Naive thymus-derived CD8-positive, alpha-beta T cell (primary cell): ENCODE measurements at regions not wholly inside any gene's neighbourhood (a gene's known extent, or its start where the extent isn't known, plus 50 kb on each side); places are given as distances from the start of the nearest gene placed in this dataset.
"Not testable (repeated sequence)": the region's sequence is repeated elsewhere in the genome, so short reads cannot be mapped to it uniquely, and the experiment has no call there.

Experiments
- ATAC-seq, 2 donors: fragments of 150-1000 bp; cut with Tn5 transposase in 1 of 2; sonication (Bioruptor Pico), chemical (Tn5 transposase) in 1 of 2; 1 replicate in 1 of 2; 2 replicates in 1 of 2; pipeline ENCODE4 v1.10.0; 2021; ENCODE audit warnings: mild to moderate bottlenecking in 2 of 2, moderate library complexity in 2 of 2
- POLR2A ChIA-PET: fragments of 350-600 bp; sonication (Branson Sonifier 250); formaldehyde crosslinking; loops from one replicate; lab custom pipeline; 2021; ENCODE audit warnings: antibody characterized with exemption; lab: Charles Lee
- DNase-seq, 10 donors: peaks; one replicate each; pipeline versions ENCODE4 v3.0.0 to v3.0.0-alpha.2; 2020 to 2022
- H3K27ac Mint-ChIP-seq, 10 donors: one replicate each; pipeline ENCODE4 v1.8.0; 2020 to 2022; ENCODE audit warnings: mild to moderate bottlenecking in 10 of 10, mixed read lengths in 10 of 10, moderate library complexity in 4 of 10, inconsistent platforms in 1 of 10
- H3K27me3 Mint-ChIP-seq, 5 donors: one replicate each; pipeline ENCODE4 v1.8.0; 2021 to 2022; ENCODE audit warnings: mixed read lengths in 5 of 5
- H3K36me3 Mint-ChIP-seq, 3 donors: one replicate each; pipeline ENCODE4 v1.8.0; 2020 to 2022; ENCODE audit warnings: mixed read lengths in 3 of 3, mild to moderate bottlenecking in 2 of 3, inconsistent platforms in 1 of 3
- H3K4me1 Mint-ChIP-seq, 4 donors: one replicate each; pipeline ENCODE4 v1.8.0; 2021 to 2022; ENCODE audit warnings: mixed read lengths in 4 of 4
- H3K4me3 Mint-ChIP-seq, 10 donors: one replicate each; pipeline ENCODE4 v1.8.0; 2020 to 2022; ENCODE audit warnings: mild to moderate bottlenecking in 10 of 10, mixed read lengths in 10 of 10, moderate library complexity in 6 of 10, inconsistent platforms in 1 of 10
- H3K9me3 Mint-ChIP-seq, 9 donors: one replicate each; pipeline ENCODE4 v1.8.0; 2020 to 2022; ENCODE audit warnings: mixed read lengths in 9 of 9, mild to moderate bottlenecking in 3 of 9, inconsistent platforms in 1 of 9, moderate library complexity in 1 of 9

DNA sequence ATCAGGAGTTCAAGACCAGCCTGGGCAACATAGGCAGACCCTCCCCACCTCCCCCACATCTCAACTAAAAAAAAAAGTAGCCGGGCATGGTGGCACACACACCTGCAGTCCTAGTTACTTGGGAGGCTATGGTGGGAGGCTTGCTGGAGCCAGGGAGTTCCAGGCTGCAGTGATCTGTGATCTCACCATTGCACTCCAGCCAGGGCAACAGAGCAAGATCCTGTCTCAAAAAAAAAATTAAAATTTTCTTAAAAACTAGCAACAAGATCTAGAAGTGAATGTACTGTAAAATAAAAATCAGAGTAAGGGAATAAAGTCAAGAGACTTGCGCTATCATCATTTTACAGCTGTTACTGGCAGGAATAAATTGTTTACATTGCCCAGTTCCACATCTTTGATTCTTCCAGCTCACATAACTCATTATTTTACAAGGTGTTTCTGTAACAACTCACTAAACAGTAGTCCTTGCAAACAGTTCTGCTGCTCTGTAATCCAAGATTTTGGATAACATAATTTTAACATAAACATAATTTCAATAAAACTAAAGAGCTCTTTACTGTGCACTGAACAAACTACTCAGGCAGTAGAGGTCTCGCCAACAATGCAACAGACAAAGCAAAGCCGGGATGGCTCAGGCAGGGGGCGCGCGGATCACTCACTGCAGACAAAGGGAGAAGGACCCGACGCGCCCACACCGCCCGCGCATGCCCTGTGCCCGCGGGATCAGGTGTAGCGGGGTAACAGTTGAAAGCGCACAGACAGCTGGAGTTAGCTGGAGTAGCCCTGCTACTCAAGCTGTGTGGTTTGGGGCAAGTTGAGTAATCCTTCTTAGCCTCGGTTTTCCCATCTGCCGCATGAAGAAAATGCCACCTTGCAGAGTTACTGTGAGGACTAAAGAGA, 73.3 kb upstream of the NFE2L3 start:
- POLR2A ChIA-PET: interaction anchor here (0.7 to 2.3 kb wide), 4 partner anchors 10 to 287 kb away, joined by 3 to 20 read pairs (median 5); partner anchors contain the start of gene HNRNPA2B1
- Mint-ChIP-seq H3K27ac (peak overlapping the region in 2 of 10 donors; percentile 24 to 45), H3K4me3 (peak overlapping the region in 8 of 10 donors; percentile 22 to 58 (median 34)), H3K4me1 (peaks cover 0 to 10% (median 8%) of the 10 kb centered on the region in 4 donors), H3K36me3 (no peaks in the 10 kb centered on the region), H3K27me3 (peaks cover 3 to 36% (median 6%) of the 10 kb centered on the region in 5 donors), H3K9me3 (no peaks in the 10 kb centered on the region)
- ATAC-seq (peak; percentile 100), DNase-seq (peak; percentile 72 to 92 (median 82))

DNA sequence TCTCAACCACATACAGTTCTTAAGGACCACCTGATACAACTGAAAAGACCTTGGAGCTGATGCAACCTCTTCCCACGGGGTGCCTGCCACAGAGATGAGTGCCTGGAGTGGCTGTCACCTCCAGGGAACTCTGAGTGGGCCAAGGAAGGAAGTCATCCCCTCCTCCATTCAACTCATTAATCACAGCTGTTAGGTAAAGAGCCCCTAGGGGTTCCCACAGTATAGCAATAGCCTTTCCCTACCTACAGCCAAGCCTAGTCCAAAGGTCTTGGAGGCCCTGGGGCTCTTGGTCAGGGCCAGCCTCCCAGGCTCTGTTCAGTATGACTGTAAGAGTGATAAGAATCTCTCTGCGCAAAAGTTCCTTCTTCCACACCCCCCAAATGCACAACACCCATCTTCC, 70.4 kb upstream of the NFE2L3 start:
- H3K4me1 Mint-ChIP-seq: peaks cover 0 to 10% (median 8%) of the 10 kb centered on the region in 4 donors
- DNase-seq: no peak
- ATAC-seq: no peak
- peaks cover under 1 to 29% (median 5%) of the 10 kb centered on the region in 5 donors for H3K27me3 Mint-ChIP-seq
- H3K9me3 Mint-ChIP-seq: no peaks in the 10 kb centered on the region
- H3K36me3 Mint-ChIP-seq: no peaks in the 10 kb centered on the region
- POLR2A ChIA-PET: interaction anchor here (0.9 to 1.1 kb wide), 2 partner anchors 116 to 118 kb away, joined by 3 read pairs; no protein-coding TSS in a partner anchor
- H3K27ac Mint-ChIP-seq: no peak overlapping the region
- H3K4me3 Mint-ChIP-seq: no peak overlapping the region

DNA sequence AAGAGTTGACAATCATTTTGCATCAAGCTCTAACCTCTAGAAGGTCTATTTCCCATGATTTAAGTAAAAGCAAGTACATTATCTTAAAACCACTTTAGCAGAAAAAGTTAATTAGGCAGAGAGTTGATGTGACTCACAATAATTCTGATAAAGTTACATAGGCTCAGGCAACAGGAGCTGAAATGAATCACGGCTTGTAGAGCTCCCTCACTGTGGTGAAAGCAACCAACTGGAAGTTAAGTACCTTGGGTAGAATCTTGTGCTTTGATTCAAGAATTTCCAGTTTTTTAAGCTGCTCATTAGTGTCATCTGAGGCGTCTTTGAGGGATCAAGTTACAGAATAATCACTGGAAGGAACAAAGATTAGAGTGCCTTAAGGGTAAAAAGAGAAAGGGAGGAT, 68.9 kb upstream of the NFE2L3 start:
- no peak overlapping the region for H3K4me3 Mint-ChIP-seq
- H3K27ac Mint-ChIP-seq: no peak overlapping the region
- no peaks in the 10 kb centered on the region for H3K36me3 Mint-ChIP-seq
- ATAC-seq (no peak), DNase-seq (no peak)
- POLR2A ChIA-PET: no interaction called here
- peaks cover 0 to 29% (median 5%) of the 10 kb centered on the region in 5 donors for H3K27me3 Mint-ChIP-seq
- H3K9me3 Mint-ChIP-seq: no peaks in the 10 kb centered on the region
- H3K4me1 Mint-ChIP-seq: peaks cover 0 to 10% (median 8%) of the 10 kb centered on the region in 4 donors

DNA sequence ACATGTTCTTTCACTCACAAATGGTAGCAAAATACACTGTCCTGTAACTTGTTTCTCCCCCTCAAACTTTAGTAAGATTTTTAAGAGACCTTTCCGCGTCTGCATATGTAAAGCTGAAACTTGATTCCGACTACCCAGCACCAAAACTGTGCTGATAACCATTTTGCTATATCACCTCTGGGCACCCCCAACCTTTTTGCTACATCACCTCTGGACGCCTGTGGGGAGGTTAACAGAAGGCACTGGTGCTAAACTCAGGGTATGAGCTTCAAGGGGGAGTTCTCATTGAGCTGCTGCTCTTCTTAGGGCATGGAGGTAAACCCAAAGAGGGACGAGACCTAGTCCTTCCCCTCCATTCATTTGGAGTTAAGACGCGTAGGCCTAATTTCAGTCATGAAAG, 67.6 kb upstream of the NFE2L3 start:
- no peak overlapping the region for H3K27ac Mint-ChIP-seq
- peaks cover 0 to 20% (median 4%) of the 10 kb centered on the region in 5 donors for H3K27me3 Mint-ChIP-seq
- no peak for DNase-seq
- POLR2A ChIA-PET: no interaction called here
- ATAC-seq: no peak
- peaks cover 0 to 2% (median 1%) of the 10 kb centered on the region in 4 donors for H3K4me1 Mint-ChIP-seq
- no peak overlapping the region for H3K4me3 Mint-ChIP-seq
- H3K36me3 Mint-ChIP-seq: no peaks in the 10 kb centered on the region
- no peaks in the 10 kb centered on the region for H3K9me3 Mint-ChIP-seq

DNA sequence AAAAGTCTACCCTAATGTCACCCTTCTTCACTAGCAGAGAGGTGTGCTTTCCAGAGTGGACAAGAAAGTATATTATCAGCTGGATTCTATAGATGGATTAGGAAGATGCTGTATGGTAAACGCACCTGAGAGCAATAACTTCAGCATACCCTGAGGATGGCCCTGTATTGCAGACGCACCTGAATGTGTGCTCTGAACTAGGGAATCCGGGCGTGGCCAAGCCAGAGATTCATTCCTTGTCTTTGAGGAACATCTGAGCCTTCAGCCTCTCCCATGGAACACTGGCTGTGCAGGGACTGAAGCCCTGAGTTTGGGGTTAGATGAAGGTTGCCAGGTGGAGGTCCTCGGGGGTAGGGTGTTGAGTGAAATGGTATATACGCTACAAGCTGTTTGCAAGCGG, 66.2 kb upstream of the NFE2L3 start:
- Mint-ChIP-seq H3K27ac (no peak overlapping the region), H3K9me3 (no peaks in the 10 kb centered on the region), H3K36me3 (no peaks in the 10 kb centered on the region), H3K4me3 (no peak overlapping the region), H3K27me3 (peaks cover 0 to 12% (median 3%) of the 10 kb centered on the region in 5 donors), H3K4me1 (peaks cover under 1 to 8% (median 2%) of the 10 kb centered on the region in 4 donors)
- DNase-seq (no peak), ATAC-seq (no peak)
- POLR2A ChIA-PET: interaction anchor here (0.7 kb wide), 1 partner anchor 111 kb away, joined by 4 read pairs; no protein-coding TSS in a partner anchor

DNA sequence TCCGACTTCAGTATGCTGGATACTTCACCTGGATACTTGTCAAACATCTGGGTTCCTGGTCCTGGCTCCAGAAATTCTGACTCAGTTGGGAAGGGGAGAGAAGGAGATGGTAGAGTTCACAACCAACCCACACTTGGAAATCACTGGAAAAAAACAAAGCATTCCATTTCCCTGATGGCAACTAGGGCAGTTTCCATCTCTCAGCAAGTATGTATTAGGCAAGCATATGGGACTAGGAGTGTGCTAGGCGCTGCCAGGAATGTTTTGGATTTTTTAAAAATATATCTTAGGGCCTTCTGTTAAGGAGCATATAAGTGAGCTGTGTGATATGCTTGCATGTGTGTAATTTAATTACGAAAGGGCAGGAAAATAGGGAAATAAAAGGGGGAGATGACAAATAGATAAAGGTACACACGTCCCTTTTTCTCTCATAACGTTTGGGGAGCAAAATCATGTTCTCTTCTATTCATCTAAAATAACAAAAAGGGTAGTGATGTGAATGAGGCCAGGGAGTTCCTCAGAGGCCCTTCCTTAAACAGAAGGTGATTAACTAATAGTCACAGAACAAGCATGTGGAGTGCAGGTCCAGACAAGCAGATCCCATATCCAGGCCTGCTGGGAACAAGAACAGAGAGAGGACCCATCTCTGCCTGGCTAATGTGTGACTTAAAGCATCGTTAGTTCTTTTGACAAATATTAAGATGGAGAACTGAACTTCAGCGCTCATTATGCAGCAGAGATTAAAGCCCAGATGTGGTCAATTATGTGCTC, 64.5 kb upstream of the NFE2L3 start:
- DNase-seq: no peak
- H3K27ac Mint-ChIP-seq: no peak overlapping the region

DNA sequence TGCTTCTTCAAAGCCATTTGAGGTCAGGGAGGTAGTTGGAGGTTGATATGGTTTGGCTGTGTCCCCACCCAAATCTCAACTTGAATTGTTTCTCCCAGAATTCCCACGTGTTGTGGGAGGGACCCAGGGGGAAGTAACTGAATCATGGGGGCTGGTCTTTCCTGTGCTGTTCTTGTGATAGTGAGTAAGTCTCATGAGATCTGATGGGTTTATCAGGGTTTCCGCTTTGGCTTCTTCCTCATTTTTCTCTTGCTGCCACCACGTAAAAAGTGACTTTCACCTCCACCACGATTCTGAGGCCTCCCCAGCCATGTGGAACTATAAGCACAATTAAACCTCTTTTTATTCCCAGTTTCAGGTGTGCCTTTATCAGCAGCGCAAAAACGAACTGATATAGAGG, 62.5 kb upstream of the NFE2L3 start:
- DNase-seq, H3K27me3 Mint-ChIP-seq, H3K4me3 Mint-ChIP-seq, H3K9me3 Mint-ChIP-seq, H3K36me3 Mint-ChIP-seq, ATAC-seq: not testable (repeated sequence)
- peaks cover 11 to 25% (median 19%) of the 10 kb centered on the region in 4 donors for H3K4me1 Mint-ChIP-seq
- POLR2A ChIA-PET: interaction anchor here (1.5 to 9.3 kb wide), 3 partner anchors 9 to 196 kb away, joined by 4 to 184 read pairs (median 6); partner anchors contain the start of genes CBX3 and HNRNPA2B1
- H3K27ac Mint-ChIP-seq: peak overlapping the region in 1 of 10 donors; percentile 75

More for the DNA sequence above, 64.5 kb upstream of the NFE2L3 start:
- Mint-ChIP-seq H3K36me3 (no peaks in the 10 kb centered on the region), H3K9me3 (no peaks in the 10 kb centered on the region), H3K27me3 (peaks cover 0 to 6% (median 3%) of the 10 kb centered on the region in 5 donors), H3K4me1 (peaks cover 11 to 21% (median 14%) of the 10 kb centered on the region in 4 donors), H3K4me3 (no peak overlapping the region)
- POLR2A ChIA-PET: interaction anchor here (0.5 to 9.3 kb wide), 3 partner anchors 65 to 396 kb away, joined by 3 to 184 read pairs (median 4); partner anchors contain the start of genes CBX3, HNRNPA2B1 and NFE2L3
- no peak for ATAC-seq

DNA sequence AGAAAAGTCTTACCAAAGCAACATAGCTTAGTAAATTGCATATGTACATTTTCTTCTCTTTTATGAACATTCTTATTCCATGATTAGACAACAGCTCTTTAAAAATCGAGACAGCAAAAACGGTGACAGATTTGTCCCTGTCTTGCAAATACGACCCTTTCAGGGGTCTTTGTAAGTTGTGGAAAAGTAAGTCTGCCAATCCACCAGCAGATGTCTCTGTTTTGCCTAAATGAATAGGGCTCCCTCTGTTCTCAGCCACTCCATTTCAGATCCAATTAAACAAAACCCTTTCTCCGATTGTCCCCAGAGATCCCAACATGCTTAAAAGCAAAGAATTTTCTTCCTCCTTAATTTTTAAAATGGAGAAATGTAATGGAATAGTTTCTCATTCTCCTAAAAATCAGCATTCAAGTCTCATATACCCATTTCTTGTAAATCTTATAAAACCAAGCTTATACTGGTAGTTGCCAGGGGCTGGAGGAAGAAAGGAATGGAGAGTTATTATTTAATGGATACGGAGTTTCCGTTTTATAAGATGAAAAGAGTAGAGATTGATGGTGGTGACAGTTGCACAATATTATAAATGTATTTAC, 61.0 kb upstream of the NFE2L3 start:
- Mint-ChIP-seq H3K36me3 (no peaks in the 10 kb centered on the region), H3K27ac (peak overlapping the region in 5 of 10 donors; percentile 0 to 49 (median 24)), H3K27me3 (no peaks in the 10 kb centered on the region), H3K4me1 (peaks cover 12 to 25% (median 21%) of the 10 kb centered on the region in 4 donors), H3K4me3 (peak overlapping the region in 6 of 10 donors; percentile 11 to 67 (median 41)), H3K9me3 (no peaks in the 10 kb centered on the region)
- ATAC-seq (peak; percentile 72 to 83), DNase-seq (peak in 3 of 10 donors; percentile 60 to 65 (median 62))
- POLR2A ChIA-PET: interaction anchor here (0.7 to 9.3 kb wide), 15 partner anchors 10 to 275 kb away, joined by 3 to 184 read pairs (median 4); partner anchors contain the start of genes CBX3, HNRNPA2B1 and NFE2L3

DNA sequence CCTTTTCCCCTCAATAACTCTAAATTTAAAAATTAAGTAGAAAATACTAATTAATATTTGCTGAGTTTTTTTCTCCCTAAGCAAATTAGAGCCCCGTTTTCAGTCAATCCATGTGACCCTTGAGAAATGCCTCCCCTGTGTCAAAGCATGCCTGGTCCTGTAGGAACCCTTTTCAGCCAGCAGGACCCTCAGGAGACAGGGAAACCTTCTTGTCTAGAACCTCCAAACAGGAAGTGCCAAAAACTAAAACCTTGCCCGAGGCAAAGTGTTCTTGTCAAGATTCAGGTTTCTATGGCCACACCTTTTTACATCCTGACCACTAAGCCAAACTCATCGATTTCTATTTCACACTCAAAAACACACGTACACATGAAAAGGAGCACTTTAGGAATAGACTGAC, 60.1 kb upstream of the NFE2L3 start:
- Mint-ChIP-seq H3K27ac (peak overlapping the region in 8 of 10 donors; percentile 10 to 81 (median 28)), H3K4me3 (peak overlapping the region in 6 of 10 donors; percentile 4 to 46 (median 30)), H3K36me3 (no peaks in the 10 kb centered on the region), H3K4me1 (peaks cover 20 to 34% (median 27%) of the 10 kb centered on the region in 4 donors), H3K27me3 (no peaks in the 10 kb centered on the region), H3K9me3 (no peaks in the 10 kb centered on the region)
- POLR2A ChIA-PET: interaction anchor here (1.1 to 9.3 kb wide), 8 partner anchors 14 to 113 kb away, joined by 3 to 184 read pairs (median 6); partner anchors contain the start of genes CBX3, HNRNPA2B1 and NFE2L3
- peak in 1 of 10 donors; percentile 13 for DNase-seq
- ATAC-seq: peak in 1 of 2 donors; percentile 48

DNA sequence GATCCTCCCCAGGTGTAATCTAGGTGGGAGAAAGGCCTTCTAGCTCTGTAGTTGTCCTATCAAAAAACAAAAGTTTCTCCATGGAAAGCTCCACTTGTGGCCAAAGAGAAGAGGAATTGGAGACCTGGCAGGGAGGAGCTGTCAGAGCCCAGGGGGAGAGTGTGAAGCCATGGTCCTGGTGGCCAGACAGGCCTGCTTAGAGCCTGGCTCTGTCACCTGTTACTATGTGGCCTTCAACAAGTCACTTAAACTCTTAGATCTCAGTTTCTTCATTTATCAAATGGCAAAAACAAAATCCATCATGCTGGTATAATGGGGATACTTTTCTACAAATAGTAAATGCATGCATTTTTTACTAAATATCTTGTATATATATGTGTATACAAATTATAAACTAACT, 59.0 kb upstream of the NFE2L3 start:
- no peaks in the 10 kb centered on the region for H3K9me3 Mint-ChIP-seq
- H3K27ac Mint-ChIP-seq: peak overlapping the region in 7 of 10 donors; percentile 22 to 79 (median 51)
- no peak overlapping the region for H3K4me3 Mint-ChIP-seq
- H3K27me3 Mint-ChIP-seq: no peaks in the 10 kb centered on the region
- no peak for DNase-seq
- POLR2A ChIA-PET: interaction anchor here (0.7 to 9.3 kb wide), 8 partner anchors 9 to 111 kb away, joined by 3 to 184 read pairs (median 6); partner anchors contain the start of genes CBX3, HNRNPA2B1 and NFE2L3
- peaks cover 22 to 44% (median 34%) of the 10 kb centered on the region in 4 donors for H3K4me1 Mint-ChIP-seq
- no peaks in the 10 kb centered on the region for H3K36me3 Mint-ChIP-seq
- no peak for ATAC-seq

DNA sequence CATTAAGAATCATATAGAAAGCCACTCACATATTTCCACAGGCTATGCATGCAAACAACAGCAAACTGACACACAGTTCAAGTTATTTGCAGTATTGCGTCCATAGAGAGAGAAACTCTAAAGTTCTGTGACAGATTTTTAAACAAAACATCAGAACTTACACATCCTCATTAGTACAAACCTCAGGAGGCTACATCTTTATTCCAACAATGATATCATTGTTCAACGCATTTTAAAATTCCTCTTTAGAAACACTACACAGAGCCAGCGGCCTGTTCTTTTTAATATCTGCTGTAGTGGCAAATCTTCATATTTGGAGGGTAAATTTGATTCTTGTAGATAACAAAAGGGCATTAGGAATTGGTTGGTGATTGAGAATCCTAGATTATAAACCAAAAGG, 55.9 kb upstream of the NFE2L3 start:
- peaks cover 17 to 62% (median 38%) of the 10 kb centered on the region in 4 donors for H3K4me1 Mint-ChIP-seq
- peak overlapping the region in 3 of 10 donors; percentile 19 to 39 (median 38) for H3K4me3 Mint-ChIP-seq
- H3K36me3 Mint-ChIP-seq: no peaks in the 10 kb centered on the region
- POLR2A ChIA-PET: interaction anchor here (1.4 to 9.3 kb wide), 2 partner anchors 10 to 102 kb away, joined by 3 to 184 read pairs; partner anchors contain the start of genes CBX3 and HNRNPA2B1
- H3K27me3 Mint-ChIP-seq: no peaks in the 10 kb centered on the region
- no peak for DNase-seq
- peak overlapping the region in 8 of 10 donors; percentile 14 to 92 (median 74) for H3K27ac Mint-ChIP-seq
- H3K9me3 Mint-ChIP-seq: no peaks in the 10 kb centered on the region
- ATAC-seq: no peak
